IMR-90 (cell line): ENCODE measurements at regions not wholly inside any gene's neighbourhood (a gene's known extent, or its start where the extent isn't known, plus 50 kb on each side); places are given as distances from the start of the nearest gene placed in this dataset.

Experiments used
- ATAC-seq: fragments of 200-7000 bp; cut with Tn5 transposase; 2 replicates; pipeline ENCODE4 v1.9.1; 2020; ENCODE audit warnings: low read depth, mild to moderate bottlenecking, moderate library complexity
- BruUV-seq: library from RNA; stranded (reverse); fragments of 400-500 nt; replicated peaks from 2 replicates; lab custom pipeline; 2021; lab: Mats Ljungman, UMichigan
- CTCF ChIA-PET: fragments of 300-600 bp; formaldehyde crosslinking; extraction: SDS; loops from one replicate; lab custom pipeline; 2021; ENCODE audit warnings: antibody characterized with exemption; lab: Yijun Ruan, JAX
- POLR2A ChIA-PET: fragments of 300-600 bp; sonication (Branson Sonifier 250); formaldehyde crosslinking; loops from one replicate; lab custom pipeline; 2022; ENCODE audit warnings: antibody characterized with exemption; ENCODE audit not compliant: unreplicated experiment; lab: Charles Lee
- DNase-seq: peaks from one replicate; pipeline ENCODE4 v3.0.0; 2013
- H2AFZ ChIP-seq: replicated peaks from 2 replicates; pipeline ENCODE3; 2013; ENCODE audit warnings: low read length, mild to moderate bottlenecking; ENCODE audit not compliant: poor library complexity
- H2AK5ac ChIP-seq: 2 replicates; pipeline ENCODE4 v1.6.1; 2013; ENCODE audit warnings: low read depth, low read length, inconsistent platforms
- H2AK9ac ChIP-seq: replicated peaks from 2 replicates; pipeline ENCODE3; 2013; ENCODE audit warnings: mild to moderate bottlenecking, low read depth, low read length, moderate library complexity; ENCODE audit not compliant: poor library complexity
- H2BK120ac ChIP-seq: 2 replicates; pipeline ENCODE4 v1.6.1; 2013; ENCODE audit warnings: low read depth, low read length, inconsistent platforms
- H2BK15ac ChIP-seq: 3 replicates; pipeline ENCODE4 v1.6.1; 2013; ENCODE audit warnings: low read depth, low read length, inconsistent platforms
- H2BK20ac ChIP-seq: 2 replicates; pipeline ENCODE4 v1.6.1; 2013; ENCODE audit warnings: low read depth, mild to moderate bottlenecking, inconsistent platforms, low read length, moderate library complexity
- H2BK5ac ChIP-seq: 2 replicates; pipeline ENCODE4 v1.6.1; 2013; ENCODE audit warnings: mild to moderate bottlenecking, low read depth, low read length, inconsistent platforms; ENCODE audit not compliant: poor library complexity, severe bottlenecking
- H3K14ac ChIP-seq: replicated peaks from 2 replicates; pipeline ENCODE4 v1.6.1; 2013; ENCODE audit warnings: low read depth, low read length, inconsistent platforms
- H3K18ac ChIP-seq: 2 replicates; pipeline ENCODE4 v1.6.1; 2013; ENCODE audit warnings: low read depth, low read length, control low read depth
- H3K23ac ChIP-seq: 2 replicates; pipeline ENCODE4 v1.6.1; 2013; ENCODE audit warnings: low read depth, low read length, inconsistent platforms
- H3K27ac ChIP-seq: 2 replicates; pipeline ENCODE4 v1.5.1; 2013; ENCODE audit warnings: mild to moderate bottlenecking, control low read depth, low read length; ENCODE audit not compliant: insufficient read depth
- H3K27me3 ChIP-seq: 2 replicates; pipeline ENCODE4 v1.6.1; 2013; ENCODE audit warnings: low read length; ENCODE audit not compliant: control insufficient read depth, insufficient read depth
- H3K36me3 ChIP-seq: 2 replicates; pipeline ENCODE4 v1.6.1; 2013; ENCODE audit warnings: low read length, mixed read lengths; ENCODE audit not compliant: control insufficient read depth, insufficient read depth
- H3K4ac ChIP-seq: 2 replicates; pipeline ENCODE4 v1.6.1; 2013; ENCODE audit warnings: low read depth, low read length, inconsistent platforms
- H3K4me1 ChIP-seq: 2 replicates; pipeline ENCODE4 v1.6.1; 2013; ENCODE audit warnings: low read length, mixed read lengths; ENCODE audit not compliant: control insufficient read depth, insufficient read depth
- H3K4me2 ChIP-seq: 2 replicates; pipeline ENCODE4 v1.6.1; 2013; ENCODE audit warnings: low read depth, mild to moderate bottlenecking, control low read depth, low read length, moderate library complexity
- H3K4me3 ChIP-seq: 2 replicates; pipeline ENCODE4 v1.5.1; 2013; ENCODE audit warnings: low read depth, mild to moderate bottlenecking, control low read depth, low read length, moderate library complexity; ENCODE audit not compliant: insufficient read depth
- H3K56ac ChIP-seq: 2 replicates; pipeline ENCODE4 v1.6.1; 2013; ENCODE audit warnings: low read length, inconsistent platforms; ENCODE audit not compliant: insufficient read depth; ENCODE audit errors: extremely low read depth
- H3K79me1 ChIP-seq, 2 experiments: 2 replicates each; pipeline ENCODE4 v1.6.1; 2013; ENCODE audit warnings: low read length in 2 of 2, inconsistent platforms in 1 of 2, low read depth in 1 of 2
- H3K9ac ChIP-seq: 2 replicates; pipeline ENCODE4 v1.6.1; 2013; ENCODE audit warnings: low read depth, low read length, control low read depth
- H3K9me1 ChIP-seq: 2 replicates; pipeline ENCODE4 v1.6.1; 2013; ENCODE audit warnings: low read length, inconsistent platforms; ENCODE audit not compliant: insufficient read depth
- H3K9me3 ChIP-seq: 2 replicates; pipeline ENCODE4 v1.6.1; 2013; ENCODE audit warnings: low read length; ENCODE audit not compliant: control insufficient read depth, insufficient read depth
- H4K20me1 ChIP-seq: 2 replicates; pipeline ENCODE4 v1.6.1; 2013; ENCODE audit warnings: low read length, inconsistent platforms; ENCODE audit not compliant: insufficient read depth
- H4K5ac ChIP-seq: 2 replicates; pipeline ENCODE4 v1.6.1; 2013; ENCODE audit warnings: mild to moderate bottlenecking, low read depth, low read length, control low read depth
- H4K8ac ChIP-seq, 2 experiments: 2 replicates each; pipeline ENCODE4 v1.6.1; 2013; ENCODE audit warnings: low read depth in 2 of 2, low read length in 2 of 2, control low read depth in 1 of 2, inconsistent platforms in 1 of 2
- H4K91ac ChIP-seq: 2 replicates; pipeline ENCODE4 v1.6.1; 2013; ENCODE audit warnings: low read depth, low read length, inconsistent platforms; ENCODE audit not compliant: insufficient read depth
- CHD1 ChIP-seq: IDR thresholded peaks from 2 replicates; pipeline ENCODE4 v1.6.1; 2012; ENCODE audit warnings: low read depth, low read length, improper control_type of control experiment
- NFE2L2 ChIP-seq: fragments of 150-350 bp; IDR thresholded peaks from 2 replicates; pipeline ENCODE4 v1.6.1; 2016; ENCODE audit warnings: low read depth, mild to moderate bottlenecking, low read length
- RAD21 ChIP-seq: IDR thresholded peaks from 2 replicates; pipeline ENCODE4 v1.6.1; 2012; ENCODE audit warnings: low read length, improper control_type of control experiment
- RFX5 ChIP-seq: IDR thresholded peaks from 2 replicates; pipeline ENCODE4 v1.8.0; 2012; ENCODE audit warnings: low read depth, mild to moderate bottlenecking, low read length, moderate library complexity
- SMC3 ChIP-seq: fragments of 150-350 bp; IDR thresholded peaks from 2 replicates; pipeline ENCODE4 v1.6.1; 2016; ENCODE audit warnings: low read depth, mild to moderate bottlenecking, antibody characterized with exemption, low read length, moderate library complexity
- WGBS, 2 experiments: methylation state at CpG; one replicate each; pipeline versions ENCODE4 v1.1.5 to v1.1.7; 2013; ENCODE audit warnings: missing lambda C conversion rate in 2 of 2; ENCODE audit not compliant: insufficient read length in 1 of 2; ENCODE audit errors: extremely low coverage in 2 of 2; 5-methylcytosine and 5-hydroxymethylcytosine counted together
- dilution Hi-C: fragments of 300-500 bp; cut with HindIII; formaldehyde crosslinking; loops from one replicate; pipeline ENCODE4 v1.14.3; 2018; ENCODE audit warnings: low sequenced_read_pairs; ENCODE audit not compliant: unreplicated experiment
- in situ Hi-C: fragments of 300-500 bp; cut with MboI; formaldehyde crosslinking; loops from 3 replicates; pipeline ENCODE4 v1.14.3; 2019; ENCODE audit warnings: low sequenced_read_pairs, inconsistent platforms, mixed read lengths
- intact Hi-C: fragments of 100-400 bp; cut with micrococcal nuclease; formaldehyde crosslinking; loops from 2 replicates; pipeline ENCODE4 v1.10.0; 2022

- no peak for TF ChIP-seq CHD1
- no peak for TF ChIP-seq SMC3
These were observed 387.3 kb downstream of the NR2F1-AS1 start (continued) for GRCh38 chr5:93193431-93194347.

- dilution Hi-C loops, result no loop called here
- intact Hi-C loops, result loop anchor here (2.0 to 5.0 kb wide), 2 partner anchors 56 to 135 kb away; no protein-coding TSS in a partner anchor
- no peak overlapping the region; the same call in 1 of the 2 replicates for H3K9ac ChIP-seq
These were observed 388.3 kb downstream of the NR2F1-AS1 start for GRCh38 chr5:93192683-93193082.

More at GRCh38 chr5:93192683-93193082, 388.3 kb downstream of the NR2F1-AS1 start:
- peak overlapping the region; percentile 85; the same call in 2 of the 3 replicates for H2BK15ac ChIP-seq
- H2BK120ac ChIP-seq, result peak overlapping the region; percentile 93
- H4K5ac ChIP-seq, result peak overlapping the region; percentile 93; the same call in 1 of the 2 replicates
- H3K18ac ChIP-seq, result peak overlapping the region; percentile 97
- peaks cover 7% of the 10 kb centered on the region for H3K4me1 ChIP-seq
- peak overlapping the region; percentile 82; the same call in 1 of the 2 replicates for H3K23ac ChIP-seq
- peaks cover 8% of the 10 kb centered on the region; the same call in 1 of the 2 replicates for H3K9me1 ChIP-seq
- H2AK9ac ChIP-seq, result no peak overlapping the region
- CTCF ChIA-PET, result no interaction called here
- peak overlapping the region in 1 of 2 experiments; percentile 66; a peak in 1 of 4 replicates for H4K8ac ChIP-seq
- peak overlapping the region; percentile 76 for H2BK5ac ChIP-seq
- peak overlapping the region; percentile 79 for H3K56ac ChIP-seq
- H3K27me3 ChIP-seq, result no peaks in the 10 kb centered on the region
- TF ChIP-seq NFE2L2, result no peak
- no peak for TF ChIP-seq RAD21
- no peak for TF ChIP-seq RFX5
- TF ChIP-seq SMC3, result no peak
- TF ChIP-seq CHD1, result no peak
- ATAC-seq (no peak), DNase-seq (no peak)
- POLR2A ChIA-PET, result no interaction called here
- H3K14ac ChIP-seq, result peak overlapping the region; percentile 70
- H4K20me1 ChIP-seq, result no peaks in the 10 kb centered on the region
- in situ Hi-C loops, result no loop called here
- no TSS peak for BruUV-seq
- H3K4me2 ChIP-seq, result no peak overlapping the region
- no peaks in the 10 kb centered on the region for H3K79me1 ChIP-seq
- H4K91ac ChIP-seq, result peak overlapping the region; percentile 71; the same call in 1 of the 2 replicates
- H3K4me3 ChIP-seq, result no peak overlapping the region
- H3K9me3 ChIP-seq, result no peaks in the 10 kb centered on the region
- no peaks in the 10 kb centered on the region for H3K36me3 ChIP-seq
- peak overlapping the region; percentile 94 for H3K4ac ChIP-seq
- H3K27ac ChIP-seq, result peak overlapping the region; percentile 27; the same call in 1 of the 2 replicates
- WGBS, 2 experiments, result no CpG with 5 or more reads among the region's 2 CpGs
- H2AK5ac ChIP-seq, result peak overlapping the region; percentile 93
- no peak overlapping the region for H2AFZ ChIP-seq
- peak overlapping the region; percentile 96; the same call in 1 of the 2 replicates for H2BK20ac ChIP-seq
